T-cell (primary cell): ENCODE measurements at regions not wholly inside any gene's neighbourhood (a gene's known extent, or its start where the extent isn't known, plus 50 kb on each side); places are given as distances from the start of the nearest gene placed in this dataset.

Source experiments
- ATAC-seq, 4 experiments: fragments of 200-7000 bp in 3 of 4; fragments of 150-1000 bp in 1 of 4; cut with Tn5 transposase; replicated peaks in 1 of 4; 1 replicate in 3 of 4; 2 replicates in 1 of 4; pipeline ENCODE4 v1.10.0; 2021; ENCODE audit warnings: moderate library complexity in 3 of 4, mild to moderate bottlenecking in 2 of 4, moderate number of reproducible peaks in 1 of 4
- CTCF ChIA-PET, 2 donors: fragments of 300-600 bp; sonication (Branson Sonifier 250); formaldehyde crosslinking; loops; one replicate each; lab custom pipeline; 2022; ENCODE audit warnings: antibody characterized with exemption in 2 of 2; lab: Charles Lee
- POLR2A ChIA-PET, 2 donors: fragments of 300-600 bp; sonication (Branson Sonifier 250); formaldehyde crosslinking; loops; one replicate each; lab custom pipeline; 2022; ENCODE audit warnings: antibody characterized with exemption in 2 of 2; lab: Charles Lee
- DNase-seq, 35 experiments: peaks; one replicate each; pipeline versions ENCODE4 v3.0.0 to v3.0.0-alpha.2; 2013 to 2023
- H3K27ac ChIP-seq: one replicate; pipeline ENCODE4 v1.5.1; 2013; ENCODE audit warnings: low read length
- H3K27me3 ChIP-seq, 2 experiments: replicated peaks in 1 of 2; 1 replicate in 1 of 2; 2 replicates in 1 of 2; pipeline versions ENCODE4 v1.6.1 to v1.7.0; 2013; ENCODE audit warnings: low read length in 1 of 2, mixed read lengths in 1 of 2; ENCODE audit not compliant: control insufficient read depth in 2 of 2, insufficient read depth in 2 of 2; ENCODE audit errors: extremely low read depth in 1 of 2
- H3K36me3 ChIP-seq, 2 donors: 1 replicate in 1 of 2; 2 replicates in 1 of 2; pipeline versions ENCODE4 v1.6.1 to v1.7.0; 2013; ENCODE audit warnings: low read length in 1 of 2; ENCODE audit not compliant: control insufficient read depth in 2 of 2, insufficient read depth in 1 of 2; ENCODE audit errors: extremely low read depth in 1 of 2
- H3K4me1 ChIP-seq, 2 experiments: 1 replicate in 1 of 2; 2 replicates in 1 of 2; pipeline versions ENCODE4 v1.6.1 to v1.7.0; 2013; ENCODE audit warnings: low read length in 2 of 2, mixed read lengths in 1 of 2; ENCODE audit not compliant: insufficient read depth in 2 of 2, control insufficient read depth in 1 of 2; ENCODE audit errors: extremely low read depth in 1 of 2
- H3K4me3 ChIP-seq, 2 donors: 1 replicate in 1 of 2; 2 replicates in 1 of 2; pipeline versions ENCODE4 v1.5.1 to v1.7.0; 2013; ENCODE audit warnings: mild to moderate bottlenecking in 2 of 2, low read length in 1 of 2, moderate library complexity in 1 of 2; ENCODE audit not compliant: control insufficient read depth in 1 of 2; ENCODE audit errors: extremely low read depth in 1 of 2
- H3K9me3 ChIP-seq: 2 replicates; pipeline ENCODE4 v1.7.0; 2013
- H3K27ac Mint-ChIP-seq, 2 donors: one replicate each; pipeline ENCODE4 v1.8.0; 2020 to 2021; ENCODE audit warnings: mild to moderate bottlenecking in 2 of 2, mixed read lengths in 2 of 2
- H3K27me3 Mint-ChIP-seq, 2 donors: one replicate each; pipeline ENCODE4 v1.8.0; 2021 to 2022; ENCODE audit warnings: mixed read lengths in 2 of 2
- H3K36me3 Mint-ChIP-seq: one replicate; pipeline ENCODE4 v1.8.0; 2021; ENCODE audit warnings: mixed read lengths
- H3K4me1 Mint-ChIP-seq, 3 donors: one replicate each; pipeline ENCODE4 v1.8.0; 2020 to 2022; ENCODE audit warnings: mixed read lengths in 3 of 3, mild to moderate bottlenecking in 1 of 3
- H3K4me3 Mint-ChIP-seq, 3 donors: one replicate each; pipeline ENCODE4 v1.8.0; 2020 to 2022; ENCODE audit warnings: mild to moderate bottlenecking in 3 of 3, mixed read lengths in 3 of 3, moderate library complexity in 3 of 3
- H3K9me3 Mint-ChIP-seq, 3 donors: one replicate each; pipeline ENCODE4 v1.8.0; 2020 to 2022; ENCODE audit warnings: mixed read lengths in 3 of 3
- WGBS: methylation state at CpG from one replicate; pipeline ENCODE4 v1.1.5; 2013; ENCODE audit warnings: missing lambda C conversion rate; ENCODE audit not compliant: insufficient coverage; 5-methylcytosine and 5-hydroxymethylcytosine counted together

DNA sequence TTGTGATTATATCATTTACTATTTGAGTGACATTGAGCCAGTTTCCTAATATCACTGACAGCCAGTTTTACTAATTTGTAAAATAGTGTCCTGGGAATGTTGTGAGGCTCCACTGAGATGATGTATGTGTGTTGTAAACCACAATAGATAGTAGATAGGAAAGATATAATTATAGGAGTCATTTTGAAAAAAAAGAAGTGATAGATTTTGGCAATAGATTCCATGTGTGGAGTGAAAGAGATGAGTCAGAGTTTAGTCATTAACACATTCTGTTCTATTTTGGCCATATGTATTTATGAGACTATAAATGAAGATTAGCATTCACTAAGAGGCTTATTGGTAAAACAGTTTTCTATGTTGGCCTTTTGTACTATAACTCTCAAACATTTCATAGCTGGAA, 388.2 kb downstream of the FAM170A start:
- ChIA-PET POLR2A (no interaction called here), CTCF (no interaction called here)
- no peak overlapping the region for H3K27ac ChIP-seq
- H3K36me3 ChIP-seq: no peaks in the 10 kb centered on the region
- no peaks in the 10 kb centered on the region for H3K9me3 ChIP-seq
- Mint-ChIP-seq H3K9me3 (peaks cover 0 to 11% (median 3%) of the 10 kb centered on the region in 3 donors), H3K4me1 (no peaks in the 10 kb centered on the region), H3K4me3 (no peak overlapping the region), H3K36me3 (no peaks in the 10 kb centered on the region), H3K27me3 (no peaks in the 10 kb centered on the region), H3K27ac (no peak overlapping the region)
- no peak for ATAC-seq
- no peaks in the 10 kb centered on the region for H3K27me3 ChIP-seq
- H3K4me3 ChIP-seq: no peak overlapping the region
- DNase-seq: no peak
- H3K4me1 ChIP-seq: no peaks in the 10 kb centered on the region

- Histone ChIP-seq H3K4me3 (no peak overlapping the region), H3K36me3 (no peaks in the 10 kb centered on the region), H3K27me3 (no peaks in the 10 kb centered on the region), H3K4me1 (no peaks in the 10 kb centered on the region), H3K27ac (no peak overlapping the region), H3K9me3 (no peaks in the 10 kb centered on the region)
- Mint-ChIP-seq H3K9me3 (peaks cover 2 to 11% (median 5%) of the 10 kb centered on the region in 3 donors), H3K27ac (no peak overlapping the region), H3K27me3 (no peaks in the 10 kb centered on the region), H3K36me3 (no peaks in the 10 kb centered on the region), H3K4me1 (no peaks in the 10 kb centered on the region), H3K4me3 (no peak overlapping the region)
- ATAC-seq: no peak
- ChIA-PET POLR2A (no interaction called here), CTCF (no interaction called here)
- no peak for DNase-seq
Measured at GRCh38 chr5:120035181-120035580, 405.8 kb downstream of the FAM170A start.

GRCh38 chr5:120035815-120036577, 406.6 kb downstream of the FAM170A start:
- ATAC-seq (no peak), DNase-seq (no peak)
- POLR2A ChIA-PET: no interaction called here
- 92% methylated on average over 9 of the region's 16 CpGs for WGBS
- no peaks in the 10 kb centered on the region for H3K4me1 ChIP-seq
- H3K9me3 ChIP-seq: no peaks in the 10 kb centered on the region
- H3K27me3 Mint-ChIP-seq: no peaks in the 10 kb centered on the region
- H3K36me3 ChIP-seq: no peaks in the 10 kb centered on the region
- CTCF ChIA-PET: no interaction called here
- H3K36me3 Mint-ChIP-seq: no peaks in the 10 kb centered on the region
- peaks cover 2 to 11% (median 5%) of the 10 kb centered on the region in 3 donors for H3K9me3 Mint-ChIP-seq
- H3K27ac ChIP-seq: no peak overlapping the region
- no peak overlapping the region for H3K4me3 ChIP-seq
- no peaks in the 10 kb centered on the region for H3K4me1 Mint-ChIP-seq
- H3K4me3 Mint-ChIP-seq: no peak overlapping the region
- no peak overlapping the region for H3K27ac Mint-ChIP-seq
- H3K27me3 ChIP-seq: no peaks in the 10 kb centered on the region

DNA sequence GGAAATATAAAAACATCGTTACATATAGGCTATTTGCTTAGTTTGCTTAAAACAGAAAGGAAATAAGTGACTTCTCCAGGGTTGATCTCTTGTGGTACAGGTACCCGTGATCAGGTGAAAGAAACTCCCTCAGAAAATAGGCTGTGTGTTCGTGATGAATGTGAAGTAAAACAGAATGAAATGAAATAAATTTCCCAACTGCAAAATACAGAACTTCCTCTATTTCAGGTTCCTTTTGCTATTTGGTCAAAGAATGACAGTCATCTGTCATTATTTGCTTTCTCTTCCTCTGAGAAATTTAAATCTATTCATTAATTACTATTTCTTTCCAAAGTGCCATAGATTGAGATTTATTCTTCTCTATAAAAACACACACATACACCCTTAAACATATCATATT, 408.1 kb downstream of the FAM170A start:
- no peaks in the 10 kb centered on the region for H3K36me3 ChIP-seq
- H3K4me3 Mint-ChIP-seq: no peak overlapping the region
- ChIA-PET POLR2A (interaction anchor here in 1 of 2 donors (0.6 kb wide), 1 partner anchor 1257 kb away, joined by 4 read pairs; no protein-coding TSS in a partner anchor), CTCF (no interaction called here)
- no peaks in the 10 kb centered on the region for H3K4me1 Mint-ChIP-seq
- H3K36me3 Mint-ChIP-seq: no peaks in the 10 kb centered on the region
- H3K9me3 ChIP-seq: no peaks in the 10 kb centered on the region
- no peaks in the 10 kb centered on the region for H3K27me3 Mint-ChIP-seq
- no peaks in the 10 kb centered on the region for H3K27me3 ChIP-seq
- ATAC-seq: no peak
- no CpG with 5 or more reads among the region's 3 CpGs for WGBS
- no peak overlapping the region for H3K4me3 ChIP-seq
- H3K4me1 ChIP-seq: no peaks in the 10 kb centered on the region
- DNase-seq: no peak
- peaks cover 2 to 11% (median 5%) of the 10 kb centered on the region in 3 donors for H3K9me3 Mint-ChIP-seq
- H3K27ac ChIP-seq: no peak overlapping the region
- no peak overlapping the region for H3K27ac Mint-ChIP-seq

DNA sequence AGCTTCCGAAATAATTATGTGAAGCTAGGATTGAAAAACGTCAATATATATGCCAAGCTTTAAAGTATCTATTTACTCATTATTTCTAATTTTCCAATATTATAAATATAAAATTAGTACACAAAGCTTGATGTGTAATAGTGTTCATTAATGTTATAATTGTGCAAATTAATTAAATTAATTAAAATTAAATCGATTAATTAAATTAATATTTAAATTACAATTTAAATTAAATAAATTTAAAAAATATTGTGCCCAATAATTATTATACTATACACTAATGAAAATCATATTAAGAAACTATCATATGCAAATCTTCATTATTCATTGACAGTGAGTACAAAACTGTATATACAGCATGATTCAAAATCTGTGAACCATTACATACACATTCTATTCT, 409.8 kb downstream of the FAM170A start:
- Histone ChIP-seq H3K27me3 (no peaks in the 10 kb centered on the region), H3K9me3 (no peaks in the 10 kb centered on the region), H3K4me3 (no peak overlapping the region), H3K36me3 (no peaks in the 10 kb centered on the region), H3K27ac (no peak overlapping the region), H3K4me1 (no peaks in the 10 kb centered on the region)
- Mint-ChIP-seq H3K9me3 (peaks cover 0 to 4% (median 0%) of the 10 kb centered on the region in 3 donors), H3K27me3 (no peaks in the 10 kb centered on the region), H3K4me1 (no peaks in the 10 kb centered on the region), H3K36me3 (no peaks in the 10 kb centered on the region), H3K4me3 (no peak overlapping the region), H3K27ac (no peak overlapping the region)
- WGBS: no CpG with 5 or more reads among the region's 3 CpGs
- ChIA-PET CTCF (no interaction called here), POLR2A (no interaction called here)
- ATAC-seq: no peak
- no peak for DNase-seq

GRCh38 chr5:120043431-120043830, 414.1 kb downstream of the FAM170A start:
- H3K27me3 ChIP-seq: no peaks in the 10 kb centered on the region
- no peaks in the 10 kb centered on the region for H3K9me3 Mint-ChIP-seq
- H3K9me3 ChIP-seq: no peaks in the 10 kb centered on the region
- CTCF ChIA-PET: no interaction called here
- no peaks in the 10 kb centered on the region for H3K4me1 Mint-ChIP-seq
- no peaks in the 10 kb centered on the region for H3K4me1 ChIP-seq
- POLR2A ChIA-PET: no interaction called here
- H3K27ac ChIP-seq: no peak overlapping the region
- ATAC-seq (no peak), DNase-seq (no peak)
- H3K4me3 Mint-ChIP-seq: no peak overlapping the region
- H3K27ac Mint-ChIP-seq: no peak overlapping the region
- H3K36me3 Mint-ChIP-seq: no peaks in the 10 kb centered on the region
- H3K27me3 Mint-ChIP-seq: no peaks in the 10 kb centered on the region
- H3K36me3 ChIP-seq: no peaks in the 10 kb centered on the region
- no peak overlapping the region for H3K4me3 ChIP-seq
